ENCODE measurements at regions not wholly inside any gene's neighbourhood (a gene's known extent, or its start where the extent isn't known, plus 50 kb on each side); places are given as distances from the start of the nearest gene placed in this dataset.

- TF ChIP-seq CTCF (IDR thresholded peaks at IDR 0.05 in 2 of 3, conservative IDR thresholded peaks at IDR 0.05 in 1 of 3; ENCODE audit: borderline replicate concordance in 1 of 3, insufficient read depth in 1 of 3, low read depth in 2 of 3, low read length in 2 of 3), result no peak
- no peak for TF ChIP-seq FOSL1 (IDR thresholded peaks at IDR 0.05; ENCODE audit: low read depth)
- no peak for TF ChIP-seq JUND (IDR thresholded peaks at IDR 0.05)
Measured at GRCh38 chr3:27567251-27567650, 83.1 kb upstream of the SLC4A7 start.
